Mesendoderm (in vitro differentiated cells): ENCODE measurements at regions not wholly inside any gene's neighbourhood (a gene's known extent, or its start where the extent isn't known, plus 50 kb on each side); places are given as distances from the start of the nearest gene placed in this dataset.

Experiments used
- DNase-seq: peaks from one replicate; pipeline ENCODE4 v3.0.0; 2013
- H2AK5ac ChIP-seq: 2 replicates; pipeline ENCODE4 v1.6.1; 2013; ENCODE audit warnings: low read length, inconsistent platforms
- H2BK120ac ChIP-seq: 2 replicates; pipeline ENCODE4 v1.6.1; 2013; ENCODE audit warnings: low read depth, mild to moderate bottlenecking, low read length, moderate library complexity, mixed read lengths
- H2BK15ac ChIP-seq: replicated peaks from 2 replicates; pipeline ENCODE4 v1.6.1; 2013; ENCODE audit warnings: low read depth, mild to moderate bottlenecking, moderate library complexity
- H2BK5ac ChIP-seq: 2 replicates; pipeline ENCODE4 v1.6.1; 2013; ENCODE audit warnings: low read length, inconsistent platforms
- H3K18ac ChIP-seq: 2 replicates; pipeline ENCODE4 v1.6.1; 2013; ENCODE audit warnings: mild to moderate bottlenecking, low read length, mixed read lengths
- H3K23ac ChIP-seq: one replicate; pipeline ENCODE4 v1.6.1; 2013; ENCODE audit warnings: low read length
- H3K27ac ChIP-seq: 2 replicates; pipeline ENCODE4 v1.5.1; 2013; ENCODE audit warnings: low read depth, mild to moderate bottlenecking, inconsistent platforms, low read length, moderate library complexity
- H3K27me3 ChIP-seq: 2 replicates; pipeline ENCODE4 v1.6.1; 2013; ENCODE audit warnings: low read length, control low read depth, mild to moderate bottlenecking, inconsistent platforms; ENCODE audit not compliant: insufficient read depth, poor library complexity
- H3K36me3 ChIP-seq: 2 replicates; pipeline ENCODE4 v1.6.1; 2013; ENCODE audit warnings: low read length, inconsistent platforms; ENCODE audit not compliant: control insufficient read depth, insufficient read depth
- H3K4ac ChIP-seq: one replicate; pipeline ENCODE4 v1.6.1; 2013; ENCODE audit warnings: low read depth, mild to moderate bottlenecking, low read length, moderate library complexity
- H3K4me1 ChIP-seq: 2 replicates; pipeline ENCODE4 v1.6.1; 2013; ENCODE audit warnings: low read depth, low read length, inconsistent platforms; ENCODE audit not compliant: control insufficient read depth
- H3K4me2 ChIP-seq: 2 replicates; pipeline ENCODE4 v1.6.1; 2013; ENCODE audit warnings: low read length
- H3K4me3 ChIP-seq: 2 replicates; pipeline ENCODE4 v1.5.1; 2013; ENCODE audit warnings: mild to moderate bottlenecking, low read length
- H3K56ac ChIP-seq: one replicate; pipeline ENCODE4 v1.6.1; 2013; ENCODE audit warnings: low read length
- H3K79me1 ChIP-seq: 2 replicates; pipeline ENCODE4 v1.6.1; 2013; ENCODE audit warnings: low read length, inconsistent platforms
- H3K79me2 ChIP-seq: 2 replicates; pipeline ENCODE4 v1.6.1; 2013; ENCODE audit warnings: mild to moderate bottlenecking, low read length; ENCODE audit not compliant: control insufficient read depth, insufficient read depth
- H3K9ac ChIP-seq: 2 replicates; pipeline ENCODE4 v1.6.1; 2013; ENCODE audit warnings: low read length, inconsistent platforms
- H4K5ac ChIP-seq: one replicate; pipeline ENCODE4 v1.6.1; 2013; ENCODE audit warnings: low read length
- H4K8ac ChIP-seq: one replicate; pipeline ENCODE4 v1.6.1; 2013; ENCODE audit warnings: low read depth, mild to moderate bottlenecking, control low read depth, low read length, moderate library complexity
- WGBS: extraction: QIAGEN DNeasy Blood & Tissue Kit; methylation state at CpG from one replicate; pipeline ENCODE4 v1.1.7; 2013; ENCODE audit warnings: low lambda C conversion rate, missing lambda C conversion rate; ENCODE audit not compliant: insufficient coverage; ENCODE audit errors: extremely low coverage; 5-methylcytosine and 5-hydroxymethylcytosine counted together

GRCh38 chr2:129299756-129300155 lies 679.7 kb upstream of the RAB6C start:
- Histone ChIP-seq H3K4me3 (no peak overlapping the region), H2AK5ac (no peak overlapping the region), H4K5ac (no peak overlapping the region), H3K4ac (no peak overlapping the region), H3K9ac (no peak overlapping the region), H3K27ac (no peak overlapping the region), H3K79me1 (no peaks in the 10 kb centered on the region), H3K18ac (no peak overlapping the region), H2BK120ac (no peak overlapping the region), H2BK15ac (no peak overlapping the region), H2BK5ac (no peak overlapping the region), H3K4me1 (no peaks in the 10 kb centered on the region), H3K36me3 (no peaks in the 10 kb centered on the region), H3K4me2 (no peak overlapping the region), H4K8ac (no peak overlapping the region), H3K56ac (no peak overlapping the region), H3K79me2 (no peaks in the 10 kb centered on the region), H3K23ac (no peak overlapping the region), H3K27me3 (no peaks in the 10 kb centered on the region)
- WGBS = no CpG with 5 or more reads among the region's 8 CpGs
- no peak for DNase-seq

GRCh38 chr2:129300456-129300855 lies 679.0 kb upstream of the RAB6C start:
- Histone ChIP-seq H2BK15ac (no peak overlapping the region), H2AK5ac (no peak overlapping the region), H4K5ac (no peak overlapping the region), H3K79me1 (no peaks in the 10 kb centered on the region), H3K4ac (no peak overlapping the region), H4K8ac (no peak overlapping the region), H3K79me2 (no peaks in the 10 kb centered on the region), H2BK5ac (no peak overlapping the region), H3K27me3 (no peaks in the 10 kb centered on the region), H3K4me1 (no peaks in the 10 kb centered on the region), H3K36me3 (no peaks in the 10 kb centered on the region), H3K4me3 (no peak overlapping the region), H3K9ac (no peak overlapping the region), H3K56ac (no peak overlapping the region), H2BK120ac (no peak overlapping the region), H3K4me2 (no peak overlapping the region), H3K18ac (no peak overlapping the region), H3K27ac (no peak overlapping the region), H3K23ac (no peak overlapping the region)
- WGBS = no CpG with 5 or more reads among the region's 9 CpGs
- no peak for DNase-seq

GRCh38 chr2:129301431-129301913 lies 678.0 kb upstream of the RAB6C start:
- H4K8ac ChIP-seq = no peak overlapping the region
- H3K4me3 ChIP-seq = no peak overlapping the region
- H2BK120ac ChIP-seq = no peak overlapping the region
- no peaks in the 10 kb centered on the region for H3K27me3 ChIP-seq
- H3K18ac ChIP-seq = no peak overlapping the region
- no peaks in the 10 kb centered on the region for H3K4me1 ChIP-seq
- no peak overlapping the region for H3K23ac ChIP-seq
- no peak overlapping the region for H3K27ac ChIP-seq
- H2BK5ac ChIP-seq = no peak overlapping the region
- H3K79me2 ChIP-seq = no peaks in the 10 kb centered on the region
- no peak overlapping the region for H4K5ac ChIP-seq
- no peak overlapping the region for H3K4ac ChIP-seq
- H3K9ac ChIP-seq = no peak overlapping the region
- DNase-seq = no peak
- H3K56ac ChIP-seq = no peak overlapping the region
- no peaks in the 10 kb centered on the region for H3K36me3 ChIP-seq
- H3K4me2 ChIP-seq = no peak overlapping the region
- no peak overlapping the region for H2BK15ac ChIP-seq
- H2AK5ac ChIP-seq = no peak overlapping the region
- no CpG with 5 or more reads among the region's 5 CpGs for WGBS
- no peaks in the 10 kb centered on the region for H3K79me1 ChIP-seq

GRCh38 chr2:129302106-129302505 lies 677.4 kb upstream of the RAB6C start:
- no peak for DNase-seq
- H3K79me1 ChIP-seq = no peaks in the 10 kb centered on the region
- H3K36me3 ChIP-seq = no peaks in the 10 kb centered on the region
- WGBS = no CpG with 5 or more reads among the region's 6 CpGs
- H2AK5ac ChIP-seq = no peak overlapping the region
- H3K27ac ChIP-seq = no peak overlapping the region
- H2BK120ac ChIP-seq = no peak overlapping the region
- H2BK15ac ChIP-seq = no peak overlapping the region
- no peak overlapping the region for H3K23ac ChIP-seq
- H3K56ac ChIP-seq = no peak overlapping the region
- no peak overlapping the region for H4K8ac ChIP-seq
- H3K27me3 ChIP-seq = no peaks in the 10 kb centered on the region
- H4K5ac ChIP-seq = no peak overlapping the region
- no peak overlapping the region for H3K18ac ChIP-seq
- no peaks in the 10 kb centered on the region for H3K79me2 ChIP-seq
- H3K4me3 ChIP-seq = no peak overlapping the region
- no peak overlapping the region for H2BK5ac ChIP-seq
- H3K4ac ChIP-seq = no peak overlapping the region
- no peak overlapping the region for H3K4me2 ChIP-seq
- H3K4me1 ChIP-seq = no peaks in the 10 kb centered on the region
- no peak overlapping the region for H3K9ac ChIP-seq

GRCh38 chr2:129302561-129303183 lies 676.8 kb upstream of the RAB6C start:
- no peak overlapping the region for H3K4me2 ChIP-seq
- H3K18ac ChIP-seq = no peak overlapping the region
- no peak overlapping the region for H3K9ac ChIP-seq
- no peak overlapping the region for H4K8ac ChIP-seq
- H3K4me1 ChIP-seq = no peaks in the 10 kb centered on the region
- H3K27ac ChIP-seq = no peak overlapping the region
- no peak overlapping the region for H3K56ac ChIP-seq
- H3K4me3 ChIP-seq = no peak overlapping the region
- no peak overlapping the region for H2BK15ac ChIP-seq
- H2BK120ac ChIP-seq = no peak overlapping the region
- H2AK5ac ChIP-seq = no peak overlapping the region
- H3K79me2 ChIP-seq = no peaks in the 10 kb centered on the region
- no peak for DNase-seq
- no peaks in the 10 kb centered on the region for H3K79me1 ChIP-seq
- H2BK5ac ChIP-seq = no peak overlapping the region
- H4K5ac ChIP-seq = no peak overlapping the region
- no peaks in the 10 kb centered on the region for H3K27me3 ChIP-seq
- no peak overlapping the region for H3K4ac ChIP-seq
- WGBS = no CpG with 5 or more reads among the region's 6 CpGs
- no peaks in the 10 kb centered on the region for H3K36me3 ChIP-seq
- no peak overlapping the region for H3K23ac ChIP-seq

GRCh38 chr2:129314120-129314519 lies 665.3 kb upstream of the RAB6C start:
- no peak overlapping the region for H3K4me3 ChIP-seq
- no peak overlapping the region for H3K56ac ChIP-seq
- no peak overlapping the region for H3K4ac ChIP-seq
- no peak overlapping the region for H2BK120ac ChIP-seq
- no peak overlapping the region for H3K18ac ChIP-seq
- no peak overlapping the region for H3K27ac ChIP-seq
- no peaks in the 10 kb centered on the region for H3K79me2 ChIP-seq
- no peak overlapping the region for H2BK15ac ChIP-seq
- no peak overlapping the region for H4K8ac ChIP-seq
- no peak overlapping the region for H3K9ac ChIP-seq
- no peak overlapping the region for H3K4me2 ChIP-seq
- no peaks in the 10 kb centered on the region for H3K36me3 ChIP-seq
- H2AK5ac ChIP-seq = no peak overlapping the region
- no peak overlapping the region for H2BK5ac ChIP-seq
- H3K79me1 ChIP-seq = no peaks in the 10 kb centered on the region
- H4K5ac ChIP-seq = no peak overlapping the region
- no peaks in the 10 kb centered on the region for H3K4me1 ChIP-seq
- WGBS = no CpG with 5 or more reads among the region's 9 CpGs
- DNase-seq = no peak
- no peaks in the 10 kb centered on the region for H3K27me3 ChIP-seq
- no peak overlapping the region for H3K23ac ChIP-seq
